HepG2 (cell line): ENCODE measurements at regions not wholly inside any gene's neighbourhood (a gene's known extent, or its start where the extent isn't known, plus 50 kb on each side); places are given as distances from the start of the nearest gene placed in this dataset.

Source experiments
- CBFB ChIP-seq: sonication (generic); formaldehyde crosslinking; IDR thresholded peaks from 2 replicates; pipeline ENCODE4 v1.4.0; 2020; ENCODE audit warnings: missing genetic modification reagents
- CBX2 ChIP-seq, 2 experiments: fragments of 200-600 bp in 1 of 2; sonication (generic); formaldehyde crosslinking in 1 of 2; IDR thresholded peaks; 2 replicates each; pipeline versions ENCODE4 v1.7.0 to v1.8.1; 2018 to 2022; ENCODE audit warnings: low read depth in 2 of 2, low read length in 1 of 2, mild to moderate bottlenecking in 1 of 2, missing genetic modification reagents in 1 of 2
- EHMT2 ChIP-seq: fragments of 200-600 bp; sonication (generic); IDR thresholded peaks from 2 replicates; pipeline ENCODE4 v1.7.0; 2017; ENCODE audit warnings: antibody characterized with exemption, low read depth, low read length, borderline replicate concordance
- GZF1 ChIP-seq: sonication (generic); formaldehyde crosslinking; IDR thresholded peaks from 2 replicates; pipeline ENCODE4 v1.5.1; 2020; ENCODE audit warnings: mild to moderate bottlenecking, missing genetic modification reagents
- HDAC6 ChIP-seq: fragments of 200-600 bp; sonication (generic); IDR thresholded peaks from 2 replicates; pipeline ENCODE4 v1.7.0; 2017; ENCODE audit warnings: mild to moderate bottlenecking, antibody characterized with exemption, low read length, low read depth
- KLF13 ChIP-seq: sonication (generic); formaldehyde crosslinking; IDR thresholded peaks from 2 replicates; pipeline ENCODE4 v1.4.0; 2020; ENCODE audit warnings: mild to moderate bottlenecking, missing genetic modification reagents
- NFRKB ChIP-seq: fragments of 450-650 bp; IDR thresholded peaks from 2 replicates; pipeline ENCODE4 v1.6.1; 2017
- PTBP1 ChIP-seq: fragments of 200-400 bp; formaldehyde crosslinking; IDR thresholded peaks from 2 replicates; pipeline ENCODE4 v1.6.1; 2018; ENCODE audit warnings: low read length, low read depth; ENCODE audit not compliant: poor library complexity, severe bottlenecking
- RXRA ChIP-seq: sonication (generic); formaldehyde crosslinking; IDR thresholded peaks from 2 replicates; pipeline ENCODE4 v1.5.1; 2020; ENCODE audit warnings: missing genetic modification reagents
- SIN3B ChIP-seq: fragments of 150-350 bp; IDR thresholded peaks from 2 replicates; pipeline ENCODE4 v1.6.1; 2014; ENCODE audit warnings: low read length
- ZNF496 ChIP-seq: sonication (generic); formaldehyde crosslinking; IDR thresholded peaks from 2 replicates; pipeline ENCODE4 v1.8.1; 2023; ENCODE audit warnings: mild to moderate bottlenecking, moderate library complexity, missing genetic modification reagents; ENCODE audit not compliant: insufficient replicate concordance
- TF ChIP-seq, protein P1 (sequence below): sonication (generic); formaldehyde crosslinking; IDR thresholded peaks from 2 replicates; pipeline ENCODE4 v1.4.0; 2020; ENCODE audit warnings: missing genetic modification reagents
- TF ChIP-seq, protein P2 (sequence below): sonication (generic); formaldehyde crosslinking; IDR thresholded peaks from 2 replicates; pipeline ENCODE4 v1.5.0; 2020; ENCODE audit warnings: mild to moderate bottlenecking, missing genetic modification reagents

DNA sequence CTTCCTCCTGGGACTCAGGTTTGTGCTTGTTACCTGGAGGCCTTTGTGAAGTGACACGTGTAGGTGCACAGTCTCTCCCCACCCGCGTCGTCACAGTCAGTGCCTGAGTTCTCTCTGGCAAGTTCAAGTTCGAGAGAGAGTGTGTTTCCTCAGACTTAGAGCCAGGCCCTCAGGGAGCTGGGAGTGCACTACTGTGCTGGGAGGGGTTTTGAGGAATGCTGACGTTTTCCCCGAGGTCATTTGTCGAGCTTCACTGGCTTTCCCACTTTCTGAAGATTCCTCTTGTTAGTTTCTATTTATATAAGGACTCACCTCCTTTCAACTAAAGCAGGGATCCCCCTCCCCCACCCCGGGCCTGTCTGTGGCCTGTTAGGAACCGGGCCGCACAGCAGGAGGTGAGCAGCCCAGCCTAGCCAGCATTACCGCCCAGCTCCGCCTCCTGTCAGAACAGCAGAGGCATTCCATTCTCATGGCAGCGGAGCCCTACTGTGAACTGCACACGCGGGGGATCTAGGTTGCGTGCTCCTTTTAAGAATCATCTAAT lies 209.2 kb downstream of the DIRAS2 start:
- TF ChIP-seq CBFB (CRISPR knock-in tag), result no peak
- TF ChIP-seq PTBP1, result no peak
- TF ChIP-seq SIN3B, result no peak
- TF ChIP-seq CBX2 (IDR thresholded peaks at IDR 0.05; ENCODE audit: low read depth, low read length), result no peak
- no peak for TF ChIP-seq CBX2 (CRISPR knock-in tag; IDR thresholded peaks at IDR 0.05; ENCODE audit: low read depth)
- no peak for TF ChIP-seq RXRA (CRISPR knock-in tag)
- no peak for TF ChIP-seq ZNF496
- no peak for TF ChIP-seq HDAC6
- TF ChIP-seq EHMT2, result no peak
- no peak for TF ChIP-seq NFRKB
- TF ChIP-seq, protein P1, sequence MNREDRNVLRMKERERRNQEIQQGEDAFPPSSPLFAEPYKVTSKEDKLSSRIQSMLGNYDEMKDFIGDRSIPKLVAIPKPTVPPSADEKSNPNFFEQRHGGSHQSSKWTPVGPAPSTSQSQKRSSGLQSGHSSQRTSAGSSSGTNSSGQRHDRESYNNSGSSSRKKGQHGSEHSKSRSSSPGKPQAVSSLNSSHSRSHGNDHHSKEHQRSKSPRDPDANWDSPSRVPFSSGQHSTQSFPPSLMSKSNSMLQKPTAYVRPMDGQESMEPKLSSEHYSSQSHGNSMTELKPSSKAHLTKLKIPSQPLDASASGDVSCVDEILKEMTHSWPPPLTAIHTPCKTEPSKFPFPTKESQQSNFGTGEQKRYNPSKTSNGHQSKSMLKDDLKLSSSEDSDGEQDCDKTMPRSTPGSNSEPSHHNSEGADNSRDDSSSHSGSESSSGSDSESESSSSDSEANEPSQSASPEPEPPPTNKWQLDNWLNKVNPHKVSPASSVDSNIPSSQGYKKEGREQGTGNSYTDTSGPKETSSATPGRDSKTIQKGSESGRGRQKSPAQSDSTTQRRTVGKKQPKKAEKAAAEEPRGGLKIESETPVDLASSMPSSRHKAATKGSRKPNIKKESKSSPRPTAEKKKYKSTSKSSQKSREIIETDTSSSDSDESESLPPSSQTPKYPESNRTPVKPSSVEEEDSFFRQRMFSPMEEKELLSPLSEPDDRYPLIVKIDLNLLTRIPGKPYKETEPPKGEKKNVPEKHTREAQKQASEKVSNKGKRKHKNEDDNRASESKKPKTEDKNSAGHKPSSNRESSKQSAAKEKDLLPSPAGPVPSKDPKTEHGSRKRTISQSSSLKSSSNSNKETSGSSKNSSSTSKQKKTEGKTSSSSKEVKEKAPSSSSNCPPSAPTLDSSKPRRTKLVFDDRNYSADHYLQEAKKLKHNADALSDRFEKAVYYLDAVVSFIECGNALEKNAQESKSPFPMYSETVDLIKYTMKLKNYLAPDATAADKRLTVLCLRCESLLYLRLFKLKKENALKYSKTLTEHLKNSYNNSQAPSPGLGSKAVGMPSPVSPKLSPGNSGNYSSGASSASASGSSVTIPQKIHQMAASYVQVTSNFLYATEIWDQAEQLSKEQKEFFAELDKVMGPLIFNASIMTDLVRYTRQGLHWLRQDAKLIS, result no peak
- TF ChIP-seq GZF1, result no peak
- no peak for TF ChIP-seq KLF13 (CRISPR knock-in tag)
- TF ChIP-seq, protein P2, sequence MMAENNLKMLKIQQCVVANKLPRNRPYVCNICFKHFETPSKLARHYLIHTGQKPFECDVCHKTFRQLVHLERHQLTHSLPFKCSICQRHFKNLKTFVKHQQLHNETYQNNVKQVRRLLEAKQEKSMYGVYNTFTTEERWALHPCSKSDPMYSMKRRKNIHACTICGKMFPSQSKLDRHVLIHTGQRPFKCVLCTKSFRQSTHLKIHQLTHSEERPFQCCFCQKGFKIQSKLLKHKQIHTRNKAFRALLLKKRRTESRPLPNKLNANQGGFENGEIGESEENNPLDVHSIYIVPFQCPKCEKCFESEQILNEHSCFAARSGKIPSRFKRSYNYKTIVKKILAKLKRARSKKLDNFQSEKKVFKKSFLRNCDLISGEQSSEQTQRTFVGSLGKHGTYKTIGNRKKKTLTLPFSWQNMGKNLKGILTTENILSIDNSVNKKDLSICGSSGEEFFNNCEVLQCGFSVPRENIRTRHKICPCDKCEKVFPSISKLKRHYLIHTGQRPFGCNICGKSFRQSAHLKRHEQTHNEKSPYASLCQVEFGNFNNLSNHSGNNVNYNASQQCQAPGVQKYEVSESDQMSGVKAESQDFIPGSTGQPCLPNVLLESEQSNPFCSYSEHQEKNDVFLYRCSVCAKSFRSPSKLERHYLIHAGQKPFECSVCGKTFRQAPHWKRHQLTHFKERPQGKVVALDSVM, result no peak
